NCI-H748 (cell line): ENCODE measurements at regions not wholly inside any gene's neighbourhood (a gene's known extent, or its start where the extent isn't known, plus 50 kb on each side); places are given as distances from the start of the nearest gene placed in this dataset.
"Not testable (repeated sequence)": the region's sequence is repeated elsewhere in the genome, so short reads cannot be mapped to it uniquely, and the experiment has no call there.

ENCODE experiments used
- DNase-seq: peaks from one replicate; lab custom pipeline; 2025; ENCODE audit not compliant: unreplicated experiment; lab: John Stamatoyannopoulos, UW

GRCh38 chr1:184858288-184858687 is 103.6 kb upstream of the EDEM3 start:
- DNase-seq, result no peak

- no peak for DNase-seq
These were observed 100.0 kb upstream of the EDEM3 start for GRCh38 chr1:184854496-184855140.

GRCh38 chr1:184854036-184854435 is 99.4 kb upstream of the EDEM3 start:
- no peak for DNase-seq

GRCh38 chr1:184851822-184852746 is 97.4 kb upstream of the EDEM3 start:
- no peak for DNase-seq

- no peak for DNase-seq
These were observed 89.3 kb upstream of the EDEM3 start for GRCh38 chr1:184843732-184844495.

- no peak for DNase-seq
These were observed 85.9 kb upstream of the EDEM3 start for GRCh38 chr1:184840596-184840995.

- no peak for DNase-seq
These were observed 83.9 kb upstream of the EDEM3 start for GRCh38 chr1:184838504-184838951.

GRCh38 chr1:184836934-184837895 is 82.6 kb upstream of the EDEM3 start:
- DNase-seq, result no peak

GRCh38 chr1:184836141-184836540 is 81.5 kb upstream of the EDEM3 start:
- no peak for DNase-seq

- DNase-seq, result not testable (repeated sequence)
These were observed 79.3 kb upstream of the EDEM3 start for GRCh38 chr1:184833994-184834393.

- DNase-seq, result no peak
These were observed 77.9 kb upstream of the EDEM3 start for GRCh38 chr1:184832517-184832916.

GRCh38 chr1:184829496-184829895 is 74.8 kb upstream of the EDEM3 start:
- not testable (repeated sequence) for DNase-seq

- DNase-seq, result no peak
These were observed 73.7 kb upstream of the EDEM3 start for GRCh38 chr1:184828369-184828717.

GRCh38 chr1:184827600-184828368 is 73.1 kb upstream of the EDEM3 start:
- DNase-seq, result no peak

- no peak for DNase-seq
These were observed 71.3 kb upstream of the EDEM3 start for GRCh38 chr1:184826001-184826400.

- no peak for DNase-seq
These were observed 70.9 kb upstream of the EDEM3 start for GRCh38 chr1:184825571-184825970.

- no peak for DNase-seq
These were observed 70.1 kb upstream of the EDEM3 start for GRCh38 chr1:184824691-184825323.

GRCh38 chr1:184823080-184823479 is 68.4 kb upstream of the EDEM3 start:
- DNase-seq, result no peak

GRCh38 chr1:184822267-184822666 is 67.6 kb upstream of the EDEM3 start:
- peak; percentile 66 for DNase-seq
